Upper lobe of right lung (tissue), 1 donor: ENCODE measurements at regions not wholly inside any gene's neighbourhood (a gene's known extent, or its start where the extent isn't known, plus 50 kb on each side); places are given as distances from the start of the nearest gene placed in this dataset.

Experiments
- ATAC-seq: fragments of 200-7000 bp; cut with Tn5 transposase; one replicate; pipeline ENCODE4 v1.9.1; 2020; ENCODE audit warnings: mild to moderate bottlenecking, moderate library complexity
- DNase-seq: peaks from one replicate; pipeline ENCODE4 v3.0.0-alpha.2; 2020
- H3K27ac ChIP-seq: fragments of 200-600 bp; one replicate; pipeline ENCODE4 v1.8.0; 2022
- H3K27me3 ChIP-seq: fragments of 200-600 bp; one replicate; pipeline ENCODE4 v1.8.0; 2022; ENCODE audit warnings: mild to moderate bottlenecking
- H3K36me3 ChIP-seq: fragments of 200-600 bp; one replicate; pipeline ENCODE4 v1.8.0; 2022
- H3K4me1 ChIP-seq: fragments of 200-600 bp; one replicate; pipeline ENCODE4 v1.8.0; 2022
- H3K4me3 ChIP-seq: fragments of 200-600 bp; one replicate; pipeline ENCODE4 v1.8.0; 2022; ENCODE audit warnings: mild to moderate bottlenecking
- H3K9me3 ChIP-seq: fragments of 200-600 bp; one replicate; pipeline ENCODE4 v1.8.0; 2022
- intact Hi-C: fragments of 100-400 bp; cut with DNase I; formaldehyde crosslinking; loops from one replicate; pipeline ENCODE4 v1.11.0; 2022
- TF ChIP-seq, protein P1 (sequence below): fragments of 200-600 bp; IDR thresholded peaks from one replicate; pipeline ENCODE4 v1.8.0; 2022; ENCODE audit warnings: antibody characterized with exemption
- donor health status: DM: no; HTN: yes; CAD: no; lungs with severe emphysema.

DNA sequence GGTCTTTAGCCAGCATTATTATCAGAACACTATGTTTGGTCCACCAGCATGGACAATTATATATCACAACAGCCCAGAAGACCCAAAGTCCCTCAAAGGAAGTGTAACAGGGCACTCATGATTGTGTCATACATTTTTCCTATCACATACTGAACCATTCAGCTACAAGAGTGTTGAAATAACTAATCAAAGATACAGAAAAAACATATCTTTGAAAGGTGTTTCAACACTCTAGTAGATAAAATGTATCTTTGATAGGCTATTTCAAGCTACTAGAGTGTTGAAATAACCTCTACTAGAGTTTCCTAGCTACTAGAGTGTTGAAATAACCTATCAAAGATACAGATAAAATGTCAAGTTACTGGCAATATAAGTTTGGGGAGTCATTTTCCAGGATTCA is 545.0 kb downstream of the PRR16 start:
- TF ChIP-seq, protein P1, sequence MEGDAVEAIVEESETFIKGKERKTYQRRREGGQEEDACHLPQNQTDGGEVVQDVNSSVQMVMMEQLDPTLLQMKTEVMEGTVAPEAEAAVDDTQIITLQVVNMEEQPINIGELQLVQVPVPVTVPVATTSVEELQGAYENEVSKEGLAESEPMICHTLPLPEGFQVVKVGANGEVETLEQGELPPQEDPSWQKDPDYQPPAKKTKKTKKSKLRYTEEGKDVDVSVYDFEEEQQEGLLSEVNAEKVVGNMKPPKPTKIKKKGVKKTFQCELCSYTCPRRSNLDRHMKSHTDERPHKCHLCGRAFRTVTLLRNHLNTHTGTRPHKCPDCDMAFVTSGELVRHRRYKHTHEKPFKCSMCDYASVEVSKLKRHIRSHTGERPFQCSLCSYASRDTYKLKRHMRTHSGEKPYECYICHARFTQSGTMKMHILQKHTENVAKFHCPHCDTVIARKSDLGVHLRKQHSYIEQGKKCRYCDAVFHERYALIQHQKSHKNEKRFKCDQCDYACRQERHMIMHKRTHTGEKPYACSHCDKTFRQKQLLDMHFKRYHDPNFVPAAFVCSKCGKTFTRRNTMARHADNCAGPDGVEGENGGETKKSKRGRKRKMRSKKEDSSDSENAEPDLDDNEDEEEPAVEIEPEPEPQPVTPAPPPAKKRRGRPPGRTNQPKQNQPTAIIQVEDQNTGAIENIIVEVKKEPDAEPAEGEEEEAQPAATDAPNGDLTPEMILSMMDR = no peak
- H3K36me3 ChIP-seq = no peaks in the 10 kb centered on the region
- DNase-seq = no peak
- no peaks in the 10 kb centered on the region for H3K9me3 ChIP-seq
- no peak overlapping the region for H3K27ac ChIP-seq
- intact Hi-C loops = no loop called here
- H3K4me3 ChIP-seq = no peak overlapping the region
- no peaks in the 10 kb centered on the region for H3K4me1 ChIP-seq
- H3K27me3 ChIP-seq = no peaks in the 10 kb centered on the region
- ATAC-seq = peak; percentile 17

DNA sequence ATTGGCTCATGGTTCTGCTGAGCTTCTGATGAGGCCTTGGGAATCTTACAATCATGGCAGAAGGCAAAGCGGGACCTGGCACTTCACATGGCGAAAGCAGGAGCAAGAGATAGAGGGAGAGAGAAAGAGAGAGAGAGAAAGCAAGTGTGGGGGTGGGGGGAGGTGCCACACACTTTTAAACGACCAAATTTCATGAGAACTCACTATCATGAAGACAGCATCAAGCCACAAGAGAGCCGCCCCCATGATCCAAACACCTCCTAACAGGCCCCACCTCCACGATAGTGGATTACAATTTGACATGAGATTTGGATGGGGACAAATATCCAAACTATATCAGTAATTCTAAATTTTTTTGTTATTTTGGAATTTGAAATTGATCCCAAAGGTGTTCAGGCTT is 553.9 kb downstream of the PRR16 start:
- no peaks in the 10 kb centered on the region for H3K9me3 ChIP-seq
- no peak overlapping the region for H3K27ac ChIP-seq
- TF ChIP-seq, protein P1 = no peak
- no peaks in the 10 kb centered on the region for H3K4me1 ChIP-seq
- H3K36me3 ChIP-seq = no peaks in the 10 kb centered on the region
- DNase-seq (no peak), ATAC-seq (no peak)
- no peak overlapping the region for H3K4me3 ChIP-seq
- no peaks in the 10 kb centered on the region for H3K27me3 ChIP-seq
- intact Hi-C loops = no loop called here

DNA sequence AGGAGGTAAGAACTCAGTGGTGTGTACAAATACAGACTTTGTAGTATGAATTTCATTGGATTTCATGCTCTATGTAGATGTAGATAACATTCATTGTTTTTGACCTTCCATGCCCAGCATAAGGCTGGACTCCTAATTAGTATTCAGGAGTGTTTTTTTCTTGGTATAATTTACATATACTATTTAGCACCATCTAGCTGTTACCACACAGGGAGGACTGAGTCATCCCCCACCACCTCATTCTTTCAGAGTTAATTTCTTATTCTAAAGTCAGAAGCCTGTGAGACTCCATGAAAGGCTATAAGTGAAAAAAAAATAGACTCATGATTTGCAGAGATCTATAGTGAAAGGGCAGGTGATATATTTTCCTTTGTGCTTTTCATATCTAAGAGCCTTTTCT is 555.0 kb downstream of the PRR16 start:
- no peak overlapping the region for H3K27ac ChIP-seq
- TF ChIP-seq, protein P1 = no peak
- no peak overlapping the region for H3K4me3 ChIP-seq
- H3K4me1 ChIP-seq = no peaks in the 10 kb centered on the region
- no peaks in the 10 kb centered on the region for H3K9me3 ChIP-seq
- intact Hi-C loops = no loop called here
- DNase-seq (no peak), ATAC-seq (no peak)
- H3K36me3 ChIP-seq = no peaks in the 10 kb centered on the region
- no peaks in the 10 kb centered on the region for H3K27me3 ChIP-seq

DNA sequence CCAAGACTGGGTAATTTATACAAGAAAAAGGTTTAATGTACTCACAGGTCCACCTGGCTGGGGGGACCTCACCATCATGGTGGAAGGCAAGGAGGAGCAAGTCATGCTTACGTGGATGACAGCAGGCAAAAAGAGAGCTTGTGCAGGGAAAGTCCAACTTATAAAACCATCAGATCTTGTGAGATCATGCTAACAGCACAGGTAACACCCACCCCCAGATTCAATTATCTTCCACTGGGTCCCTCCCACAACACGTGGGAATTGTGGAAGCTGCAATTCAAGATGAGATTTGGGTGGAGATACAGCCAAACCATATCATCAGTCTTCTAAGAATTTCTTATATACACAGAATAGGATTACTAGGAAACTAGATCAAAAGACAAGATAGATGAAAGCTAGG is 555.6 kb downstream of the PRR16 start:
- H3K4me3 ChIP-seq = no peak overlapping the region
- intact Hi-C loops = no loop called here
- DNase-seq (no peak), ATAC-seq (no peak)
- TF ChIP-seq, protein P1 = no peak
- H3K27me3 ChIP-seq = no peaks in the 10 kb centered on the region
- no peaks in the 10 kb centered on the region for H3K4me1 ChIP-seq
- no peak overlapping the region for H3K27ac ChIP-seq
- no peaks in the 10 kb centered on the region for H3K36me3 ChIP-seq
- H3K9me3 ChIP-seq = no peaks in the 10 kb centered on the region

DNA sequence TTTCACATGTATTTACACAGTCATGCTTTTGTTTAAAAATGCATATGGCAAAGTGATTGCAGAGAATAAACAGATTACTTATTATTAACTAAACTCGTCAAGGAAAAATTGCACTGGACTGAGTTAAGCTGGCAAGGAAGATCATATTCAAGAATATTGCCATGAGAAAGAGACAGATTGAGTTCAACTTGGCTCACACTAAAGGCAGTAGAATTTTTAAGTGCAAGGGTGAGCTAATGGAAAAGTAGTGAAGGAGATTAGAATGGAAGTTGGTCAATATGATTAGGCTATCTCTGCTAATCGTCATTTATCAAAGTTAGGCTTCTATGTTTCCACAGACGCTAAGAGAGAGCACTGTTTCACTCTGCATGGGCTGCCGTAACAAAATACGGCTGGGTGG is 557.6 kb downstream of the PRR16 start:
- no peak for DNase-seq
- ATAC-seq = no peak
- no peaks in the 10 kb centered on the region for H3K27me3 ChIP-seq
- intact Hi-C loops = no loop called here
- H3K4me1 ChIP-seq = no peaks in the 10 kb centered on the region
- H3K9me3 ChIP-seq = no peaks in the 10 kb centered on the region
- H3K27ac ChIP-seq = no peak overlapping the region
- H3K36me3 ChIP-seq = no peaks in the 10 kb centered on the region
- TF ChIP-seq, protein P1 = no peak
- H3K4me3 ChIP-seq = no peak overlapping the region
